ENCODE measurements at regions not wholly inside any gene's neighbourhood (a gene's known extent, or its start where the extent isn't known, plus 50 kb on each side); places are given as distances from the start of the nearest gene placed in this dataset.

DNA sequence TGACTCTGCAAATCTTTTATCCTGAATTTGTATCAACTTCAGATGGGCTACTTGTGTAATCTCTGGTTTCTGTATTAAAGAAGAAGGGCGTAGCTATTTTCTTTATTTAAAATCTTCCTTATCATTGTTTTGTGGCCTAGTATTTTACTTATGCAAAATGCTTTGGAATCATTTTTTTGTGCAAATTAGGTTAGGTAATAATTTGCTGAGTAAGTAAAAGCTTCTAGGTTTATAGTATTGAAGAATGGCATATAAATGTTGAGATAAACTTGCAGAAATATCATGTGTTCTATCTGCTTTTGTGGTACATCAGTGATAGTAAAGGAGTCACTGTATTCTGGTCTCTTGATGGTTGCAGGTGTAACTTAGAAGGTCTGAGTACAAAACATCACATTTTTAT lies 197.2 kb upstream of the IL15 start:
- TF ChIP-seq EZH2 (IDR thresholded peaks at IDR 0.05; ENCODE audit: borderline replicate concordance, low read depth, low read length, severe bottlenecking), result no peak
- TF ChIP-seq, protein P1, sequence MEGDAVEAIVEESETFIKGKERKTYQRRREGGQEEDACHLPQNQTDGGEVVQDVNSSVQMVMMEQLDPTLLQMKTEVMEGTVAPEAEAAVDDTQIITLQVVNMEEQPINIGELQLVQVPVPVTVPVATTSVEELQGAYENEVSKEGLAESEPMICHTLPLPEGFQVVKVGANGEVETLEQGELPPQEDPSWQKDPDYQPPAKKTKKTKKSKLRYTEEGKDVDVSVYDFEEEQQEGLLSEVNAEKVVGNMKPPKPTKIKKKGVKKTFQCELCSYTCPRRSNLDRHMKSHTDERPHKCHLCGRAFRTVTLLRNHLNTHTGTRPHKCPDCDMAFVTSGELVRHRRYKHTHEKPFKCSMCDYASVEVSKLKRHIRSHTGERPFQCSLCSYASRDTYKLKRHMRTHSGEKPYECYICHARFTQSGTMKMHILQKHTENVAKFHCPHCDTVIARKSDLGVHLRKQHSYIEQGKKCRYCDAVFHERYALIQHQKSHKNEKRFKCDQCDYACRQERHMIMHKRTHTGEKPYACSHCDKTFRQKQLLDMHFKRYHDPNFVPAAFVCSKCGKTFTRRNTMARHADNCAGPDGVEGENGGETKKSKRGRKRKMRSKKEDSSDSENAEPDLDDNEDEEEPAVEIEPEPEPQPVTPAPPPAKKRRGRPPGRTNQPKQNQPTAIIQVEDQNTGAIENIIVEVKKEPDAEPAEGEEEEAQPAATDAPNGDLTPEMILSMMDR (IDR thresholded peaks at IDR 0.05; ENCODE audit: borderline replicate concordance, extremely low read depth, low read length, poor library complexity, severe bottlenecking), result no peak

All from DND-41 (cell line).